ENCODE measurements at regions not wholly inside any gene's neighbourhood (a gene's known extent, or its start where the extent isn't known, plus 50 kb on each side); places are given as distances from the start of the nearest gene placed in this dataset.

DNA sequence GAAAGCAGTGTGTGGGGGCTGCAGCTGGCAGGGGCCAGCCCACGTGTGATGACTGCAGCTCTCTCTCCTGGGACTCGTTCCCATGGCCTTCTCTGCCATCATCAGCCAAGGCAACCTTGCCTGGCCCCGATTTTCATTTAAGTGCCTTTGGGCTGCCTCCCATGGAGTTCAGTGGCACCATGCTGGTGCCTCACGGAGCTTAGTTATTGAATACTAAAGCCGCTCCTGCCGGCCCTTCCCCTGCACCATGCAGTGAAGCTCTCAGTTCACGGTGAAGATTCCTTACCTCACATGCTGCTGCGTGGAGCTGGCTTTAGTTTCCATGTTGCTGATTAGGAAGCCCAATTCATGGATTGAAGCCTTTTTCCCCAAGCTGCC, 141.5 kb upstream of the EEPD1 start:
- DNase-seq: no peak

- DNase-seq: peak; percentile 66
Measured at GRCh38 chr7:36013246-36014014, 139.6 kb upstream of the EEPD1 start.

GRCh38 chr7:36014961-36015360, 138.1 kb upstream of the EEPD1 start:
- DNase-seq: no peak

- peak; percentile 86 for DNase-seq
Measured at GRCh38 chr7:36015733-36016132, 137.3 kb upstream of the EEPD1 start.

DNA sequence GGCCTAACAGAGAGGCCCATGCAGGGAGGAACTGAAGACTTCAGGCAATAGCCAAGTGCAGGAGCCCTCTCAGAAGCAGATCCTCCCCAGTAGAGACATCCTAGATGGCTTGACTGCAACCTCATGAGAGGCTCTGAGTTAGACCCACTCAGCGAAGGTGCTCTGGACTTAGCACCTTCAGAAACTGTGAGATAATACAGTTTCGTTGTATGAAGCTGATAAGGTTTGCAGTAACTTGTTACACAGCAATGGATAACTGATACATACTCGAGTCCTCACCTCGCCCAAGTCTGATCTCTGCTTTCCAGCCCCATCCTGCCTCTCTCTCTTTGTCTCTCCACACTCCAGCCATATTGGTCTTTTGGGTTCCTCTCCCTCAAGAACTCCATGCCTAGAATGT, 136.4 kb upstream of the EEPD1 start:
- no peak for DNase-seq

- no peak for DNase-seq
Measured at GRCh38 chr7:36017111-36017510, 135.9 kb upstream of the EEPD1 start.

- no peak for DNase-seq
Measured at GRCh38 chr7:36018816-36019484, 134.1 kb upstream of the EEPD1 start.

DNA sequence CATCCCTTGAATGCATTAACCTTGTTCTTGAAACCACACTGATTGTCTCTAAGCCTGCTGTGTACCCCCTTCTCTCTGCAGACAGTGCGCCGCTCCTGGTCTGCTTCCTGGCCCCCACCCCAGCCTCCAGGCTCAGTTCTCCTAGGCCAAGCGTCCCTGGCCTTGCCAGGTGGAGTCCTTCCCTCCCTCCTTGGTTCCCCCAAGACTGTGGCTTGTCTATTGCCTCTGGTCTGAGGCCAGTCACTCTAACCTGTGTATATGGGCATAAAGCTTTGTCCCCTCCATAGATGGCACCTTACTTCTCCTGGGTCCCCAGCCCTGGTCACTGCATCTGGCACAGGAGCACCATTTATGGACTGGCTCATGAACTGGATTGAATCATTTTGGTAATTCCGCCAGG, 133.5 kb upstream of the EEPD1 start:
- DNase-seq: no peak

GRCh38 chr7:36019980-36020379, 133.1 kb upstream of the EEPD1 start:
- DNase-seq: no peak

- peak; percentile 64 for DNase-seq
Measured at GRCh38 chr7:36021367-36021766, 131.7 kb upstream of the EEPD1 start.

DNA sequence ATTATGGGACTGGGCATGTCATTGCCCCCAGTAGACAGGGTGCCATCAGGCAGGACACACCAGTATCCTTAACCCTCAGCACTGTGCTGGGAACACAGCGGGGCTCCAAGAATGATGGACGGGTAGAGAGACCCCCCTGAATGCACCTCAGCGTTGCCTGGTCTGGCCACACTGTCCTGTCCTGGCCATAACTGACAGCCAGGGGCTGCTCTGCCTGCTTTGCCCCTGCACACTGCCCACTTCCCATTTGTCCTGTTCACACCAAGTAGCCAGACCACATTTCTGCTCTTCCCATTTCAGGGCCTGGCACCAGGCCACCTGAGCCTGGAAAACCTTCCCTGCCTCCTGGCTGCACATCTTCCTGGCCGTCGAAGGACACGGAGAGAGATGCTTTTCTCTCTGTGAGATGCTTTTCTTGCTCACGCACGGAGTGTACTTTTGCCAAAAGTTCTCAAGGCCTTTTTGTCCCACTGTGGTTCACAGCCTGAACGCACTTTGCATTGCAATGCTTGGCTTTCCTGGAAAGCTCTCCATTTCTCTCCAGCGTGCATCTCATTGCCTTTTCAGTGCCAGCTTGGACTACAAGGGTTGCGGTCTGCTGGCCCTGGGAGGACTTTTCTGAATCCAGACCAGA, 131.0 kb upstream of the EEPD1 start:
- peak; percentile 15 for DNase-seq

GRCh38 chr7:36023033-36023560, 130.0 kb upstream of the EEPD1 start:
- no peak for DNase-seq

- DNase-seq: no peak
Measured at GRCh38 chr7:36025190-36025589, 127.9 kb upstream of the EEPD1 start.

DNA sequence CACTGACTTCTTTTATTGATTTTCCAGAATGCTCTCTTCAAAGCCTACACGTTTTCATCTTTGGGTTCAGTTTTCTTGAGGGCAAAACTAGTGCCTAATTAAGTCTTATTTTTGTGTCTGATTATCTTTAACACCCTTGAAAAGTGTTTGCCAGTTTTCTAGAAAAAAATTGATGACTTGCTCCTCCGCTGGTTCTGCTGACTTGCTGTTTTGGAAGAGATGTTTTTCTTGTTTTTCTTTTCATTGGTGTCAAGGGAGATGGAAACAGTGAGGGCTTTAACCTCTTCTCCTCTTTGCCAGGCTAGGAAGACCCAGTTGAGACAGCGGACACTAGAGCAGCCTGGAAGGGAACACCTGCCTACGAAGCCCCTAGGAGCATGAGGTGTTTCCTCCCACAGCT, 123.7 kb upstream of the EEPD1 start:
- DNase-seq: no peak

- no peak for DNase-seq
Measured at GRCh38 chr7:36029853-36030515, 123.1 kb upstream of the EEPD1 start.

DNA sequence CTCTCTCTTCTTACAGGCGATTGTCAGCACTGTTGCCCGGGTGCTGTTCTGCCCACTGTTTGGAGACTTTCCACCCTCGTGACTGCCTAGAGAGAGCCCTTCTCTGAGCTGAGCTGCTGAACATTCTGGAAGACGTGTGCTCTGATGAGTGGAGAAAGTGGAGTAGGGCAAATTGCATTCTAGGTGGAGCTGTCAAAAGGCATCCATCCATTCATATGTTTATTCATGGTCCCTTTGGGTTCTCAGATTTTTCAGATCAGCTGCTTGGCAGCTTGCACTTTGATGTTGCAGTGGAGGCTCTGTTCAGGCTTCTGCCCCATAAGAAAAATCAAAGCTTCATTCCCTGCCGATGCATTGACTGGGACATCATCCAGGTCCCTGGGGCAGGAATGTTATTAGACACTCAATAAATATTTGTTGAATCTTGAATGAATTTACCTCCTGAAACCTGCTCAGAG, 120.7 kb upstream of the EEPD1 start:
- peak; percentile 73 for DNase-seq

- peak; percentile 48 for DNase-seq
Measured at GRCh38 chr7:36034020-36034419, 119.0 kb upstream of the EEPD1 start.

DNA sequence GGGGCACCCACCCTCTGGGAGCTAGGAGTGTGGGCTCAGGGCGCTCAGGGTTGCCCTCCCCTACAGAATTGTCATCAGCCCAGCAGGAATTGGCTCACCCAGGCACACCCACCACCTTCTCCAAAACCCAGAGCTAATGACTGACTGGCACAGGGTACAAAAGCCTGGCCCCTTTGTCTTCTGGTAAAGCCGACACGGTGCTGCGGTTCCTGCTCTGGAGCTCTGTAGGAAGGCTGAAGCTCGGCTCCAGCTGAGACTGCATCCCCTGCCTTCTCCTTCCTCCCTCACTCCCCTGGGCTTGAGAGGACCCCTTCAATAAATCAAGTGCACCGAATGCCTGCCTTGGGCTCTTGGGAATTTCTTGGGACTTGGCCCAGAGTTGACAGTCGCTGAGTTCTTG, 117.9 kb upstream of the EEPD1 start:
- DNase-seq: no peak

DNA sequence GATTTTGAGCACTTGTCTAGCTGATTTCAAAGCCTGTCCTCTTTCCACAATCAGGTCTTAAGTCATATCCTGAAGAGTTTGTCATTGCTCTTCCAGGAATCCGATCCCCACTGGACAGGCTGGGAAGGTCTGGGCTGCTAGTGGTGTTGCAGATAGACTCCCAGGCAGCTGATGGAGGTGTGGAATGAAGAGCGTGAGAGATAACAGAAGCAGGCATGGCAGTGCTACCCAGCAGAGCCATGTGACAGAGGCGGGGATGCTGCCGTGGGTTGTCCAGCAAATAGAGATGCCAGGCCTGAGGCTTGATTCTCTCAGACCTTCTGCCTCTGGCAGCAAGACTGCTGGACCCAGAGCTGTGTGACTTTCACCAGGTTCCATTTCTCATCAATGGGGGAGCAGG, 116.5 kb upstream of the EEPD1 start:
- peak; percentile 10 for DNase-seq

- DNase-seq: peak; percentile 84
Measured at GRCh38 chr7:36037121-36037662, 115.9 kb upstream of the EEPD1 start.

DNA sequence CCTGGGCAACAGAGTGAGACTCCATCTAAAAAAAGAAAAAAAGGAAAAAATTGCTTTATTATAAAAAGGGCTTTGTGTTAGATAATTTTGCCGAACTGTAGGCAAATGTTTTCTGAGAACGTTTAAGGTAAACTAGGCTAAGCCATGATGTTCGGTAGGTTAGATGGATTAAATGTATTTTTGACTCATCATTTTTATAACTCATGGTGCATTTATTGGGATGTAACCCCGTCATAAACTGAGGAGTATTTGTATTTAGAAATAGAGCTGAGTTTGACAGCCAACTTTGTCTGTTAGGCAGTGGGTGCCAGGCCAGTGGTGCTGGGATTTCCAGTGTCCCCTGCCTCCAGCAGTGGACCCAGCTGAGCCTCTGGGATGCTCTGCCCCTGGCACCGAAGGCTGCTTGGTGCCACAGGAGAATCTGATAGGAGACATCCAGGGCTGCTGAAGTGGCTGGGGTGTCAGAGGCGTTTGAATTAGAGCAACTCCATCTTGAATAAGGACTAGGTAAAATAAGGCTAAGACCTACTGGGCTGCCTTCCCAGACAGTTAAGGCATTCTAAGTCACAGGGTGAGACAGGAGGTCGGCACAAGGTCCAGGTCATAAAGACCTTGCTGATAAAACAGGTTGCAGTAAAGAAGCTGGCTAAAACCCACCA, 114.9 kb upstream of the EEPD1 start:
- no peak for DNase-seq

- DNase-seq: no peak
Measured at GRCh38 chr7:36039243-36039642, 113.8 kb upstream of the EEPD1 start.

Data from fibroblast of upper back skin (primary cell).